A204.1 (cell line): ENCODE measurements at regions not wholly inside any gene's neighbourhood (a gene's known extent, or its start where the extent isn't known, plus 50 kb on each side); places are given as distances from the start of the nearest gene placed in this dataset.

Experiments
- FAIRE-seq: peaks from 2 replicates; lab custom pipeline; 2012; peaks lifted over from hg19 to GRCh38; lab: Jason Lieb, UNC

DNA sequence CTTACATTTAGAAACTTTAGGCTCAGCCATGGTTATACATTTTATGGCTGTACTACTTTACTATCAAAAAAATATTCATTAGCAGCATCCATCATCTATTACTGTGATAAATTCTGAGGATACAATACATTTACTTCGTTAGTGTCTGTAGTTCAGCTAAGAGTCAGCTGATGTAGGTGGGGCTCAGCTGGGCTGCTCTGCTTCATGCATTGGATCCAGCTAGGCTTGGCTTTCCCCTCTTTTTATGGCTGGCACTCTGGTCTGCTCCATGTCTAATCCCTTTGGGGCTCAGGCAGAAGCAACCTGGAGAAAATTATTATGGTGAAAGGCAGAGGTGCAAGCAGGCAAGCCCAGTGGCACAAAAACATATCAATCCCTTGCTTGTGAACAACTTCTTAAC, 930.1 kb upstream of the NR2F2 start:
- FAIRE-seq: no peak

DNA sequence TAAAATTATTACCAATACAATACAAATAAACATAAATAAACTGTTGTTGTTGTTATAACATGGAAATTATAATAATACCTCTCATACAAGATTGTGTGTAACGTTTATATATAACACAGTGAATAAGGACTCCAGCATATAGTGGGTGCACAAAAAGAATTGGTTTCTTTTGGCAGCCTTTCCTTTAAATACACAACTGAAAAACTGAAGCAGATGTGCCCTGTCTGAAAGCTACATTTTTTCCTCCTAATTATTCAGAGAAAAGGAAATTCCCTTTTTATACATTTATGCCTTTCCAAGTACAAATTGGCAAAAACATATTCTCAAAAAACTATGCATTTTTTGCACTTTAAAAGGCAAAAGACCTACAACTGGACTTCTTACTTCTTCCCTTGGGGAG, 928.9 kb upstream of the NR2F2 start:
- no peak for FAIRE-seq

DNA sequence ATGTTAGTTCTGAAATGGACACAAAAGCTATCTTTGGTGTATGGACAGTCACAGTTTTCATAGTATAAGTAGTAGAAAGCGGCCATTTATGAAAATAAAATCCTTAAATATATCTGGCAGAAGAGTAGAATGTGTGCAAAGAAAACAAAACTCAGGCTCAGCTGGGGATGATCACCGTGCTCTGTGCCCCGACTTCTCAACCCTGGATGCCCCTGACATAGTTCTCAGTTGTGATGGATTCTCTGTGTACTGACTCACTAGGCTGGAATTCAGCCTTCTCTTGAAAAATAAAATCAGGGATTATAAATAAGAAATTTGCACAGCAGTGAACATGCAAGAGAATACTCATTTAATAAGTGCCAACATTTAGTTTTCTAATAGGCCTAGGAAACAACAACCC, 925.1 kb upstream of the NR2F2 start:
- FAIRE-seq: no peak

DNA sequence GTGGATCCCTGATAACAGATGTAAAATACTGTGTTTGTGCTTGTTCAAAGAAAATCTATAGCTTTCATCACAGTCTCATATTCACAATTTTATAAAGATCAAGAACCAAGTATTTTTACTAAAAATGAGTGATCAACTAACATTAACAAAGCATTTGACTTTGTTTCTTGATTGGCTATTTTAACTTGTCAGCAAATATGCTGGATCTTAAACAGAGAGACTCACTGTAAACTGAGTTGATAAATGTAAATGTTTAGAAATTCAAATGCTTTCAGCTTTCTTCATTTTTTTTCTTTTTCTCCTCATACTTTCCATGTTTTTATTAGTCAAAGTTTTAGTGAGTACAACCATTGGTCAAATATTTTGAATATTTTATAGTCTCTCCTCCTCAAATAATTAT, 923.0 kb upstream of the NR2F2 start:
- no peak for FAIRE-seq

DNA sequence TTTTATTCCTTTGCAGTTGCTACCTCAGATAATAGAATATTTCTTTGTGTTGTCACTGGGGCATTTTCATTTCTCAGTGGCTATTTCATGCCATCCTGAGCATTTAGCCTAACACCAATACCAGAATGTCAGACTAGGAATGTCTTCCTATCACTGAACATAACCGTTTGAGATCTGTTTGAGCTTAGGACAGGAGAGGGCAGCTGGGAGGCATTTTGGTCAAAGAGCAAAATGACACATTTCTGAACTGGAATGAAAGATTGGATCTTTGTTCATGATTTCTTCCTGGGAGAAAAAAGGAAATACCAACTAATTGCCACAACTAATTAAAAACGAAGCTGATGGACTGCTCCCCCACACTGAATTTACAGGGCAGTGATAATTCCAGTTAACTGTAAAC, 921.3 kb upstream of the NR2F2 start:
- no peak for FAIRE-seq

DNA sequence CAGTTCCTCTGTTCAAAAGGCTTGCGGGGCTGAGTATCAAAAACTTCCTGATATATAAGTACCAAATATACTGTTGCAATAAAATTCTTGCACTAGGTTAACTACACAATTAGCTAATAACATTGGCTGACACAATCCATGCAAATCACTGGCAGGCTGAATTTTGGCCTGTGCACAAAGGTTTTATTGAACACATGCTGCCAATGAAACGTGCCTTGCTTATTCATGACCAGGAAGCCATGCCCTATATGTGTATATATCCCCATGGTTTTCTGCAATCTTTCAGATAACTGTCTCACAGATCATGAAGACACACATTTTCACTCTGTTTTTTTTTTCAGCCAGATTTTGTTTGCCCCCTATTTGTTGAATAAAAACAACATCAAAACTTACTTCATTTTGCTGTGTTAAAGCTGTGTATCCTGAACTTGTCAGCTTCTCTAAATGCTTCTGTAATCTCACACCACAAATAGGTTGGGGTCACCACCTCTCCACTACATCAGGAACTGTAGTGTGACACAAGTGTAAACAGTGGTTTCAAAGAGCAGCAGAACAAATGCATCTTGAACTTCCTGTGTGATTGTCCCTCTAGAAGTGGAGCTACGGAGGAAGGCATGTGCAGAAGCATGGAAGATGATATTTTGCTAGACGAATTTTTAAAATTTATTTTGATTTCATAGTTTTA, 920.7 kb upstream of the NR2F2 start:
- no peak for FAIRE-seq

DNA sequence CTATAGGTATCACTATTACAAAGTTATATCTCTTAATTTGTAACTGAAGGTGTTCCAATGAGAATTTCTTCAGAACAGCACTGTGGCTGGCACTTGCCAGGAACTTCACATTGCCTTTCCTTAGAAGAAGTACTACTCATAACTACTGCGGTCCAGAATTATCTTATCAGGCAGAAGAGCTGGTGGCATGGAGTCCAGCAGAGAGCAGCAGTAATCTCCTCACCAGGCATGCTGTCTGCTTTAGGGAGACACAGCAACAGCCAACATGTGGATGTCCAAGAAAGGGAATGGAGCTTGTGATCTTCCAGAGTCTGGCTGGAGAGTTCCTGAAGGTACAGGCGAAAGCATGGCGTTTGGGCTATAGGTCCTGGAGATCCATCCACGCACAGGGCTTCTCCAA, 919.7 kb upstream of the NR2F2 start:
- no peak for FAIRE-seq

DNA sequence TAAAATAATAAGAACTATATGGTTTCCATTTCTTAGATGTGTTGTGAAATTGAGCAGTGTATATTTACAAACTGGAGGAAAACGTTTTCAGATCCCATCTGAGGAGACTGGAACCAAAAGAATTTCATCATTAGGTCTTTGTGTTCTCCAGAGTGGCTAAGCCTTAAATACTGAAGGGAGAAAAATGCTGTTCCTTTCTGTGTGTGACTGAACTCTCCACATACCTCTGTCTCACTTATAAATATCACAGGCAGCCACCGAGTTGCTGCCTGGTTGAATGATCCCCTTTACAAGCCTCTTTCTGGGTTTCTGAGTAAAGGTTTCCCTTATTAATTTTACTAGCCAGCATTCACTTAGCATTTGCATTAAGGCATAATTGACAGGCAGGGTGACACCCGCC, 913.9 kb upstream of the NR2F2 start:
- no peak for FAIRE-seq

DNA sequence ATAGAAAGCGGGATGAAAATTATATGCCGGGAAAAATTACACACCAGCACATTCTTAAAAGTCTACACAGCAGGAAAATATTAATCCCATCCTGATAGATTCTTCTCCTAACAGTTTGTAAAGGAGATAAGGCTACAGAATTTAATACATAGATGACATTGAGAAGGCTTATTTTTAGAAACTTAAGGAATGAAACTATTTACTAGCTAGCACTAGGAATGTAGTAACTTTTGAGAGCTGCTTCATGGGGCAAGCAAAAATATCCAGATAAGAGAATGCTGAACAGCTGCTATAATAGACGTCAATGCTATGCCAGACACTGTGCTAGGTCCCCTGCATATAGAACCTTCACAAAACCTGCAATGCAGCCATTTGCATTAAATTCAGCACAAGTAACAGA, 912.7 kb upstream of the NR2F2 start:
- FAIRE-seq: no peak

DNA sequence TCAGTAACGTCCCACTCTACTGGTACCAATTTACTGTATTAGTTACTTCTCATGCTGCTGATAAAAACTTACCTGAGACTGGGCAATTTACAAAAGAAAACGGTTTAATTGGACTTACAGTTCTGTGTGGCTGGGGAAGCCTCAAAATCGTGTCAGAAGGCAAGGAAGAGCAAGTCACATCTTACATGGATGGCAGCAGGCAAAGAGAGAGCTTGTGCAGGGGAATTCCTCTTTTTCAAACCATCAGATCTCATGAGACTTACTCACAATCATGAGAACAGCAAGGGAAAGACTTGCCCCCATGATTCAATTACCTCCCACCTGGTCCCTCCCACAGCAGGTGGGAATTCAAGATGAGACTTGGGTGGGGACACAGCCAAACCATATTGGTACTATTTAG, 908.2 kb upstream of the NR2F2 start:
- FAIRE-seq: no peak

DNA sequence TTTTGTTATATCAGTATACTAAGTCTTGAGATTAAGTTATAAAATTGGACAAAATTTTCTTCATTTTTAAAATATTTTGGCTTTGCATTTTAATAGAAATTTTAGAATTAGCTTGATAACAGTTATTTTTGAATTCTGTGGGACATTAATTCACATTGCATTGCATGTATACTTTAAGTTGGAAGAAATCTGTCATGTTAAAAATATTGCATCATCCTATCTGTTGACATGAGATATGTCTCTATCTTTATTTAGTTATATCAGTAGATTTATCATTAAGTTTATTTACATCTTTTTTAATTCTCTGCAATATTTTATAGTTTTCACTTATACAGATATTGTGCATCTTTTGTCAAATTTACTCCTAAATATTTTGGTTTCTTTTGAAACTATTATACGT, 904.6 kb upstream of the NR2F2 start:
- peak; percentile 54 for FAIRE-seq

DNA sequence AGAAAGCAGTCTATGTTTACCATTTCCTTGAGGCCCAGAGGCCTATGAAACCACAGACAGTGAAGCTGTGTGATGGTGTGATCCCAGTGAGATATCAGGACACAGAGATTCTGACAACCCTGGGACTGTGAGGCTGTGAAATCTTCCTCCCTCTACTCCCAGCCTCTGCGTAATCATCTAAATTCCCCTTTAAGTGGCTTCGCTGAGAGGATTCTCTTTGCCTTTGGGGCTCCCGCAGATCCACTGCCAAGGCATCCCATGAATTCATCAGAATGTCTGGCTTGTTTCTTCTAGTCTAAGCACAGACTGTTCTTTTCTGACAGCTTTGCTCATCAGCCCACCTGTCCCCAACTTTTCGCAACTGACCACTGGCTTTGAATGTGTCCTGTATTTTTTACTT, 901.2 kb upstream of the NR2F2 start:
- FAIRE-seq: no peak

DNA sequence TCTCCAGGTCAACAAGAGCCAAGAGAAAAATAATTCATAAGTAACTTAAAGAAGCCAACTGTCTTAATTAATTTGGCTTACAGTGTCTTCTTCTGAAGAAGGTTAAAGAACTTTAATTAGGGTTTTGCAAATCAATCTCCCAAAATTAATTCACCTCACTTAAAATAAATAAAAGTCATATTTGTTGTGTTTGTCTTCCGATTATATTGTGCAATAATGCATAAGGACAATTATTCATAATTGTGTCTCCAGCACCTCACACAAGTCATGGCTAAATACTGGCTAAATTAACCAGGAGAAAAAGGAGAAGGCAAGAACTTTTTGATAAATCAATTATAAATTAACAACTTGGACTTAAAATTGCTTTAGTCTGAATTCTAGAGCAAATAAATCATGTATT, 899.0 kb upstream of the NR2F2 start:
- no peak for FAIRE-seq

DNA sequence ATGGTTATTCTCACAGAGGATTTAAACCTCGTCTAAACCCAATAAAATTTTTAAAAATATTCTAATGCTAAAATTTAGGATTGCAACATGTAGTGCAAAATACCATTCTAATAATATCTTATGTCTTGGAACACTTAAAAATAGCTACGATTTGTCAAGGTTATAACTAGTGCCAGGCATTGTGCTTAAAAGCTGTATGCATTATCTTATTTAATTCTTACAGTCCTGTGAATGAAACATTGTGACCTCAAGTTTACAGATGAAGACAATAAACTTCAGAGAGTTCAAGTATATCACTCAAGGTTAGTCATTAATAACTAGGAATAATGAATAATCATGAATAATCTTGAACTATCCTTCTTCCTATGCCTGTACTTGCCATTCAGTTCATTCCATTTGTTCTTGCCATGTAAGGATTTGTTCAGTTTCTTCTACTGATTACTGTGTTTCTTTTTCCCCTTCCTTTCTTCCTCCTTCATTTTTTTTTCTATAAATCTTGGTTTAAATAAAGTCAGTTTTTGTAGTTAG, 897.6 kb upstream of the NR2F2 start:
- no peak for FAIRE-seq

DNA sequence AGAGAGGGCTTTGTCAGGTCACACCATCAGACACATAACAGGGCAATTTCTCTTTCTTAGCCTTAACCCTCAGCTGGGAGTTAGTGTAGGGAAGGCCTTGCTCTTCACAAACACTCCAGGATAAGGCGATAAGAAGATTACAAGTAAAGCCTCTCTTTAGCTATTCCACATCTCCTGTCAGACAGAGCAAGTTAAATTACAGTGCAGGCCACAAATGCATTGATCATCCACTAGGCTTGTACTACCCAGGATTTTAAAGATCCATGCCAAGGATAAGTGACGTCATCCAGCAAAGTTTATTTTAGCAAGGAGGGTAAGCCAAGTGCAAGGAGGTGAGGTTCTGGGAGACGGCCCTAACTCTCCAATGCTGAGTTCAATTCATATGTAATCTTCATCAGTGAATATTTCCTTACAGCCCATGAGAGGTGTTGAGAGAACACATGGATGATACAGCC, 890.6 kb upstream of the NR2F2 start:
- no peak for FAIRE-seq

DNA sequence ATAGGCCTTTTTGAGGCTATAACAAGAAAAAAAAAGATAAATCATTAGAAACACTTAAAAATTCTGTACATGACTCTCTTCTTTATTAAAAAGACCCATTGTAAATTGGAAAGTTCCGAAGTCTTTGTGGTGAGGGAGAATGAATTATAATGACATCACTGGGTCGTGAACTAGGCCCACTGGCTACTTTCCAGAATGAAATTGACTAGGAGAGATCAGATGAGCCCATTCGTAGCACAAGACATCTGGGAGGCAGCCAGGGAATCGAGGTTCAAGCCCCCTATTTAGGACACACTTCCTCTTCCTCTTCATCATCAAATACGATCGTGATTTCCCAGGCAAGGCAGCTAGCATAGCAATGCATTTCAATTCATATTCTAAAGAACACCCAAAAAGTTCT, 889.8 kb upstream of the NR2F2 start:
- FAIRE-seq: no peak

DNA sequence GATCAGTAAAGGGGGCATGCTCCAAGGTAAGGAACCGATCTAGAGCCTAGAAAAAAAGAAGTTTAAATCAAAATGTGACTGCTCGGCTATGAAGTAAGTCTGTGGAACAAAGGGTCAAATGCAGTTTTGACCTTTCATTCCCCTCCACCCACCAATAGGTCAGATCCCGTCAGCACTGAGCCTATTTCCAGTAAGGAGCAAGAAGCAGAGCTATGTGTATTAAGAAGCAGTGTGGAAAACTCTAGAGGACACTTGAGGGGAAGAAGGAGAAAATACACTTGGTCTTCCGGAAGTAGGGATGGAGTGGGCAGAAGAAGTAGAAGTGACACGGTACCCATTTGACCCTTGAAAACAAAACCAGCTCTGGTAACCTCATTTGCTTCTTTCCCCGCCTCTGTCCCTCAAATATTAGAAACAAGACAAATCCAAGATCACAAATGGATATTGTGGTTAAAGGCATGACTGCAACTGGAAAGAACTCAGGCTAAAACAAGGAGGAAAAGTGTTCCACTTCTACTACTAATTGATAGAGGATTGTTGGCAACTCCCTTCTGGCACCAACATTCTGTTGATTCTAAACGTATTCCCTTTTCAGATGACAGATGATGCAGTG, 888.3 kb upstream of the NR2F2 start:
- no peak for FAIRE-seq

DNA sequence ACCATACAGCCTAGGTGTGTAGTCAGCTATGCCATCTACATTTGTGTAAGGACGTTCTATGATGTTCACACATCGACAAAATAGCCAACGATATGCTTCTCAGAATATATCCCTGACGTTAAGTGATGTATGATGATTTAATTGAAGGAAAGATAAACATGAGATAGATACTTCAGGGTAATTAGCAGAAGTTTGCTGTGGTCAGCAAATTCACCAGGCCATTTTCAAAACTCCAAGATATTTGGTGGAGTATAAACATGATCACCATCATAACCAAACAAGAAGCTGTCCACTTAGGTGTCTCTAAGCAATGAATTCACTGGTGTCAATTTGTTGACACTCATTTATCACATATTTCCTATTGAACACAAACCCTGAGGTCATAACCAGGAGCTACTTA, 885.6 kb upstream of the NR2F2 start:
- FAIRE-seq: no peak

DNA sequence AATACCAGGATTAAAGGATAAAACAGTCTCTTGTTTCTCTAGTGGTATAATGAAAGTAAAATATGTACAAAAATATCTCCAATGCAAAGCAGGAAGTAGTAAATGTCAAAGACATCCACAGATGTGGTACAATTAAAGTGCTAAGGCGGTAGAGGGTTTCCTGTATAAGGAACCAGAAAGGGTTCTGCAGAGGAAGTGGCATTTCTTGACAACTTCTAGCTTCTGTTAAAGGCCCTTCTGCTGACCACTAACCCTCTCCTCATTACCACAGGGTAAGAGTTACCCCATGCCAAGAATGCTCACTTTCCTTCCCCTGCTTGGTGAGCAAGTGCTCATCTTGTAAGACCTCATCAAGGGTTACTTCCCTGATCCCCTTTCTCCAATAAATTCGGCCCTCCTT, 883.6 kb upstream of the NR2F2 start:
- no peak for FAIRE-seq

DNA sequence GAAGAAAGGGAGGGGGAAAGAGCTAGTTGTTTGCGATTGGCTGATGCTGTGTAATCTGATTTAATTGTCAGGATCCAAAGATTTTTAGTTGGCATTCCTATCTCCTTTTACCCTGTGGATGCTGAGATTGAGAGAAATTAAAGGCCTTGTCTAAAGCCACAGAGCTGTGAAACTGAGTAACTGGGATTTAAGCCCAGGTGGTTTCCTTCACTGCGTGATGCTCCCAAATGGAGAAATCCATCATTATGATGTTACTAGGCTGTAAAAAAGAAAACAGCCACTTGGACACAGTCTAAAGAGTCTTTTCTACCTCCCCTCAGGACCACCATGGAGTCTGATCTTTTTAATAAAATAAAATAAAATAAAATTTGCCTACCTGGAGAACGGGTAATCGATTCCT, 883.0 kb upstream of the NR2F2 start:
- FAIRE-seq: no peak

DNA sequence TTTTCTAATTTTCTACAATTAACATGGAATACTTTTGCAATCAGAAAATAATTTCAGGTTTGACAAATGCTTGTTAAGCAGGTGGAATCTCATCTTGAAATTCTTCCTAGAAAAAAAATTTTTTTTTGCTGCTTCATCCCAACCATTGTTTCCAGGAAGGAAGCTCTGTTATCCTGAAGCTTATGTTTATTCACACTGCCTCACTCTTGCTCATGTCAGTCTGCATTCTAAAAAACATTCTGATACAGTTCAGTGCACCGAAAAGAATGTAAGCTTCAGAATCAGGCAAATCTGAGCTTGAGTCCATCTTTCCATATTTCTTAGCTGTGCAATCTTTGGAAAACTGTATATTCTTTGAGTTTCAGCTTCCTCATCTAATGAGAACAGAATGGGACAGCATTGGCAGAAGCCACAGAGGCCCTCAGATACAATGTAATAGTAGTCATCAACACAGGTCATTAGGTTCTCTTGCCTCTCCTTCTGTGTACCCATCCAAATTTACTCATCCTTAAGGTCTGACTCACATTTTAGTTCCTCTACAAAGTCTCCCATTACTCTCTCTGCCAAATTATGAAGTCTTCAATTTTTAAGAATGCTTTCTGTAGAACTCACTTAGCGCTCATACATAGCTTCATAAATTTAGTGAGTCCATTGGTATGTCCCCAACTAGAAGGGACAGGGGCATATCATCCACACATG, 881.8 kb upstream of the NR2F2 start:
- FAIRE-seq: no peak

DNA sequence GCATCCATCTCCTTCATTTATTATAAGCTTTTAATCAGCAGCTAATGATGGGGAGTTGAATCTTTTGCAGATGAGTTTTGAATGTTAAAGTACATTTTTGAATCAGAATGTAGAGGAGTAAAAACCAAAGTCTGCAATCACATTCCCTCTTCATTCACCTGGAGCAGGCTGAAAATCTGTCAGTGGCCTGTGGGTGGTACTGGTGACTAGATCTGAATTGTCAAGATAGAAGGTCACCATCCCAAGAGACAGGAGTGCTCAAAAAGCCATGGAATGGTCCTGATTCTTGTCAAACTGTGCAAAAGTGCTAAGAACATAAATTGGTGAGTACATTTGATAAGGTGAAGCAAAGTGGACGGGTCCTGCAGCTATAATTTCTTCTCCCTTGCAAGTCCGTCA, 881.3 kb upstream of the NR2F2 start:
- FAIRE-seq: no peak

DNA sequence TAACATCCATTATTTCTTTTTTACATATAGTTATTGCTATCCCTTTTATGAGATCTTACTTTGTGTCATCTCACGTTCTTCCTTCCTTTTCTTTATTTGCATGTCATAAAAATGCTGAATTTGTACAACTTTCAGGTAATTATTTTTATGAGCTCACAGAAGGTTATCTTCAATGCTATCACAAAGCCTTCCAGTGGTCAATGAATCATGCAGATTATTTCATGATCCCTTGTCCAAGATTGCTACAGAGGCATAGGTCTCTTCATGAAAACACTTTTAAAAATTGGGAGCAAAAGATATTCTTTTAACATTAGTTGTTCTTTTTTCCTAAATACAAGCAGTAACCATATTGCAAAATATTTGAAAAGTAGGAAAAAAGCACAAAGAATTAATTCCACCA, 880.1 kb upstream of the NR2F2 start:
- FAIRE-seq: no peak

DNA sequence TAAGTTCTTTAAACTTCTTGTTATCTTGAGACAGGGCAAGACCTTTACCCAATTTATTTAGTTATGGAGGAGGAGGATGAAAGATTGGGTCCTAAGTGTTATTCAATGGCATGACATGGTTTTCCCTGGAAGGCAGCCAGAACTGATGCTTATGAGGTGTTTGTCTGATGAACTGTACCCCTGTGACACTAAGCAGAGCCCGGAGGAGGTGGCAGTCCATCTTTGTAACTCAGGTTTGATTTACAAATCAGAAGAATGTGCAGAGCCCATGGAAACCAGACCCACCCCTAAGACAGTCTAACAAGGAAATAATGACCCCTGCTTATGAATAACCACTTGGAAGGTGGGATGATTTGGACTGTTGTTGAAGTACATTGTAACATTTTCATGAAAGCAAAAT, 878.6 kb upstream of the NR2F2 start:
- FAIRE-seq: no peak
